ENCODE measurements at regions not wholly inside any gene's neighbourhood (a gene's known extent, or its start where the extent isn't known, plus 50 kb on each side); places are given as distances from the start of the nearest gene placed in this dataset.
"Not testable (repeated sequence)": the region's sequence is repeated elsewhere in the genome, so short reads cannot be mapped to it uniquely, and the experiment has no call there.

DNA sequence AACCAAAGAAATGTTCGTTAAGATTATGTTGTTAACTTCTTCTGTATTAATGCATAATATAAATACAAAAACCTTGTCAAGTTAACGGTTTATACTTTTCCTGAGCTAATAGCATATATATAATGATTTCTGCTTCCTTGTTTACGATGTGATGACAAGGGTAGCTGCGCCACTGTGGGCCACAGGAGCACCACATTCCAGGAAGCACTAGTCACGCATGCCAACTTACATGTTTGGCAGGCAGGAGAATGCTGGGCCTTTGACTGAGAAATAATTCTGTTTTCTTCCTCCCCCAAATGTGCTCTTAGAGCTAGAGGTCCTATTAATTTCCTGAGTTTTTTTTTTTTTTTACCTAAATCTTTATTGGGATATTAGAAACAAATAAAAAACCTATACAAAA, 349.9 kb downstream of the TGIF2LX start:
- TF ChIP-seq YY1 (IDR thresholded peaks at IDR 0.05; ENCODE audit: insufficient read depth, insufficient read length); ZNF274 (IDR thresholded peaks at IDR 0.05; ENCODE audit: low read depth, low read length); SUZ12 (IDR thresholded peaks at IDR 0.05; ENCODE audit: extremely low read depth, insufficient read depth, insufficient read length): not testable (repeated sequence)

All from NT2/D1 (cell line).